BJ (cell line): ENCODE measurements at regions not wholly inside any gene's neighbourhood (a gene's known extent, or its start where the extent isn't known, plus 50 kb on each side); places are given as distances from the start of the nearest gene placed in this dataset.

Experiments used
- CTCF ChIA-PET: fragments of 350-600 bp; formaldehyde crosslinking; extraction: SDS; loops from one replicate; lab custom pipeline; 2021; ENCODE audit warnings: antibody characterized with exemption, inconsistent platforms; lab: Yijun Ruan, JAX
- POLR2A ChIA-PET: fragments of 300-600 bp; sonication (Branson Sonifier 250); formaldehyde crosslinking; extraction: SDS; loops from one replicate; lab custom pipeline; 2021; ENCODE audit warnings: antibody characterized with exemption; lab: Charles Lee
- DNase-seq: peaks from one replicate; pipeline ENCODE4 v3.0.0-alpha.2; 2011; ENCODE audit warnings: low read depth
- H3K27me3 ChIP-seq: 2 replicates; pipeline ENCODE4 v1.6.0; 2011; ENCODE audit warnings: low read length; ENCODE audit not compliant: control insufficient read depth, insufficient read depth
- H3K36me3 ChIP-seq: 2 replicates; pipeline ENCODE4 v1.5.1; 2011; ENCODE audit warnings: low read length; ENCODE audit not compliant: control insufficient read depth, insufficient read depth
- H3K4me3 ChIP-seq: 2 replicates; pipeline ENCODE4 v1.5.1; 2011; ENCODE audit warnings: low read depth, mild to moderate bottlenecking, control low read depth, low read length
- CTCF ChIP-seq: IDR thresholded peaks from 2 replicates; pipeline ENCODE4 v1.5.1; 2011; ENCODE audit warnings: low read depth, mild to moderate bottlenecking, control low read depth, inconsistent platforms, low read length, moderate library complexity; ENCODE audit not compliant: insufficient read depth

GRCh38 chr10:128497660-128498377 lies 371.6 kb upstream of the MKI67 start:
- CTCF ChIA-PET = no interaction called here
- DNase-seq = no peak
- H3K27me3 ChIP-seq = no peaks in the 10 kb centered on the region
- no peak overlapping the region for H3K4me3 ChIP-seq
- no peaks in the 10 kb centered on the region for H3K36me3 ChIP-seq
- POLR2A ChIA-PET = no interaction called here
- TF ChIP-seq CTCF = no peak

GRCh38 chr10:128498378-128498730 lies 372.1 kb upstream of the MKI67 start:
- DNase-seq = no peak
- H3K27me3 ChIP-seq = no peaks in the 10 kb centered on the region
- ChIA-PET CTCF (no interaction called here), POLR2A (no interaction called here)
- TF ChIP-seq CTCF = no peak
- H3K36me3 ChIP-seq = no peaks in the 10 kb centered on the region
- no peak overlapping the region for H3K4me3 ChIP-seq

- CTCF ChIA-PET = no interaction called here
- no peak overlapping the region for H3K4me3 ChIP-seq
- no peak for DNase-seq
These were observed 372.5 kb upstream of the MKI67 start for GRCh38 chr10:128498746-128499145.

GRCh38 chr10:128499486-128499885 lies 373.3 kb upstream of the MKI67 start:
- H3K4me3 ChIP-seq = no peak overlapping the region
- TF ChIP-seq CTCF = no peak
- CTCF ChIA-PET = no interaction called here
- no peaks in the 10 kb centered on the region for H3K27me3 ChIP-seq
- no peak for DNase-seq
- POLR2A ChIA-PET = no interaction called here
- H3K36me3 ChIP-seq = no peaks in the 10 kb centered on the region

More at GRCh38 chr10:128498746-128499145, 372.5 kb upstream of the MKI67 start:
- no peak for TF ChIP-seq CTCF
- H3K27me3 ChIP-seq = no peaks in the 10 kb centered on the region
- POLR2A ChIA-PET = no interaction called here
- H3K36me3 ChIP-seq = no peaks in the 10 kb centered on the region

GRCh38 chr10:128499956-128500355 lies 373.7 kb upstream of the MKI67 start:
- no peak for DNase-seq
- no peak overlapping the region for H3K4me3 ChIP-seq
- TF ChIP-seq CTCF = no peak
- no peaks in the 10 kb centered on the region for H3K27me3 ChIP-seq
- ChIA-PET CTCF (no interaction called here), POLR2A (no interaction called here)
- H3K36me3 ChIP-seq = no peaks in the 10 kb centered on the region
